Ramos (cell line): ENCODE measurements at regions not wholly inside any gene's neighbourhood (a gene's known extent, or its start where the extent isn't known, plus 50 kb on each side); places are given as distances from the start of the nearest gene placed in this dataset.

ENCODE experiments used
- in situ Hi-C: fragments of 300-500 bp; cut with MboI; formaldehyde crosslinking; loops from one replicate; pipeline ENCODE4 v1.14.3; 2022; ENCODE audit warnings: low sequenced_read_pairs; ENCODE audit not compliant: unreplicated experiment

DNA sequence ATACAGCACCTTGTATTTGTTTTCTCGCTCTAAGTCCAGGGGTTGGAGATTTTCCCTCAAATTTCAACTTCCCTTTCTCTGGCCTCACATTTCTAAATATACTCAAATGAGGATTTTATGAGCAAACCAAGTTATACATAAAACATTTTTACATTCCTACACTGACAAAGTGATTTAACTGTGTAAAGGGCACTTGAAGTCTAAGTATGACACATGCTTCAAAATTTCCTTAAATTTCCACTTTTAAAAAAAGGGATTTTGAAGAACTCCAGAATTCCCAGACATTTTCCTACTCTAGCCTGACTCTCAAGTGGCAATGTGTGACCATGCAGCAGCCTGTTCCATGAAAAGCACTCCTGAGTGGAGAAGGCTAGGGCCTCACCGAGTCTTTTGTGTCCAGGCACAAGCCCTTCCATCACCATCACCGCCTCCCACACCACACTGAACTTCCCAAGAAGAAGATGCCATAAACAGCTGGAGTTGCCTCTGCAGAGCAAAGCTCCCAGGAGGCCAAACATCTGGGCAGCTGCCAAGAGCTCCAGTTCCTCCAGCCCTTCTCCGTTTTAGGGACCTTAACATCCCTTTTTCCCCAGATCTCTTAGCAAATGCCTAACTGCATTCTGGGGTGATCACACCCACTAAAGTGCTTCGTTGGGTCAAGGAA is 68.9 kb downstream of the NCR2 start:
- in situ Hi-C loops = no loop called here

DNA sequence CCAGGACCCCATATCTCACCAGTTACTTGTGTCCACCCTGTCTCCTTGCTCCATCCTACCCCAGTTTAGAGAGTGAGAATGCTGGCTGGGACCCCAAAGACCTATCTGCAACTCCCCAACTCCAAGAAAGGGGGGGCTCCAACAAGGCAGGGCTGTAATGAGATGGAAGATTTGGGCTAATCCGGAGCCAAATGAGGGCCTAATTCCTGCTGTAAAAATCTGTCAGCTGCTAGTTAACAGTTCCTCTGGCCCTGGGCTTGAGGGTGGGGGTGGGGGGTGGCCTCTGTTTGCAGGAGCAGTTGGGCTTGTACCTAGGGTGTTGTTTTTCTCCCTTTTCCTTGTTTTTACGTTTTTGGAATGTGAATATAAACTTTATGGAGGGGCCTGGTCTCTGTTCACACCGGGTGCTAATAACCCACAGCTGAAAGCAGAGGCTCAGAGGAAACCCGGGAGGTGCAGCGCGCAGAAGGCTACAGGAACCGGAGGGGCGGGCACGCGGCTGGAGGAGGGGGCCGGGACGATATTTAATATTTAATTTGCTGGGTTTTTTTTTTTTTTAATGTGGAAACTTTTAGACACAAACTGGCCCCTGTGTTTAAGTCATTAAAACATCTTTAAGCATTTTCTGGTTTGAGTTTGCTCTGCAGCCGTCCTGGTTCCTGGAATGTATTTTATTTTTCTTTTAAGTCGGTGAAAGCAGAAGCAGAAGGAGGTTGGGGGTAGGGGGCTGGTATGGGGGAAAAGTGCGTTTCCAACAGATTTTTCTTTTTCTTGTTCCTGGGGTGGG is 70.7 kb downstream of the NCR2 start:
- in situ Hi-C loops = no loop called here

DNA sequence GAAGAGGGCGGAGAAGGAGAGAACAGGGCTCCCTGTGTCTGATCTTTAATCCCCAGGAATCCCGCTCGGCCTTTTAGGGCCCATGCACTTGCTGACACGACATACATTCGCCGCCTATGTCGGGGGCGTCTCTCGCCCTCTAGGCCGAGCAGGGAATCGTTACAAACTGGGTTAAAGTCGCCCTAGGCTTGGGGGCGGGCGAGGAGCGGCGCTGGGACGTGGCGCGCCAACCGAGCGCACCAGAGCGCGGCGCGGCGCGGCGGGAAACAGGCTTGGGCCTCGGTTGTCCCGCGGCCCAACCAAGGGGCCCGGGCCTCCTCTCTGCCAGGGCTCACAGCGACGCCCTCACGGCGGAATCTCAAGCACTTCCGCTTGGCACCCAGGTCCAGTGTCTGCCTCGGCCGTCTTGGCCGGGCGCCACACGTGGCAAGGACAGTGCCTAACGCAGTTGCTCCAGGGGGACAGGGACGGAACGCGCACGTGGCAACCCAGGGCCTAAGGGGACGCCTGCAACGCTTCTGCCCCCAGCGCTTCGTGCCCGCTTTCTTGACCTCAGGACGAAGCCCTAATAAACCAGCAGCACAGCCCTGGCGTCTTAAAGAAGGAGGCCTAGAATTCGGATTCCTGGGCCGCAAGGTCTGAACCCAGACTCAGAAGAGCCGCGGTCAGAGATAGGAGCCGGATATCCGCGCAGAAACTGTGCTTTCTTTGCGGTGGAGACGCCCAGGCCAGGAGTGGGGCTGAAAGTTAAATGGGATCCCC is 71.5 kb downstream of the NCR2 start:
- in situ Hi-C loops = no loop called here

GRCh38 chr6:41408576-41408975 is 73.2 kb downstream of the NCR2 start:
- in situ Hi-C loops = no loop called here

DNA sequence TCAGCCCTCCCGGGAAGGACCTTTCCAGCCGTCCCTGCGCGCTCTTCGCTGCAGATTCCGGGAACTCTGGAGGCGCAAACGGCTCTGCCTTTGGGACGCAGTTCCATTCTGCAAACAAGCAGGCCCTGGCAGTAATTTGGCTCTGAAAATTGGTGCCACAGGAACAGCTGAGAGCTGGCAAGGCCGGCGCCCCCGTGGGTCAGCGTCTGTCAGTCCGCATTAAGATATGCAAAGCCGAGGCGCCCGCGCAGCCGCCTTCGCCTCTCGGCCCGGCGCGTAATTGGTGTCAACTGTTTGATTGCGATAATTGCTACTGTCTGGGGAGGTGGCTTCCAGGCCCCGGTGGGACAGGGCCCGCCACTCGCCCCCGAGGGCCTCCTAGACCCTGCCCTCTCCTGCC is 73.6 kb downstream of the NCR2 start:
- in situ Hi-C loops = no loop called here

DNA sequence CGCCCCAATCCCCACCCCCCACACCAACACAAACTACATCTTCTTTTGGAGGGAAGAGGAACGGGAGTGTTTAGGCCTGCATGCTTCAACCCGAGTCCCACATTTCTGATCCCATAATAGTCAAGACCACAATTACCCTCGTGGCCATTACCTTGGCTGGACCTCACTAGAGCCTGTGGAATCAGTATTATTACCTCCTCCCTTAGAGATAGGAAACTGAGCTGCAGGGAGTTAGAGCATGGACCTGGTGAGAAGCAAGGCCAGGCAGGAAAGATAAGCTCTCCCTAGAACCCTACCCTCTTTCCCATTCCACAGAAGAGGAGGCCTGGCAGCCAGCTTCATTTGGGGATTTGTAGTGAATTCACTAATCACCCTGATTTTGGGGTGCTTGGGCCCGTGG is 74.1 kb downstream of the NCR2 start:
- in situ Hi-C loops = no loop called here

- in situ Hi-C loops = no loop called here
Observed at GRCh38 chr6:41411961-41412360, 76.6 kb downstream of the NCR2 start.

GRCh38 chr6:41413250-41413649 is 77.8 kb downstream of the NCR2 start:
- in situ Hi-C loops = no loop called here

GRCh38 chr6:41416501-41416837 is 81.1 kb downstream of the NCR2 start:
- in situ Hi-C loops = no loop called here

DNA sequence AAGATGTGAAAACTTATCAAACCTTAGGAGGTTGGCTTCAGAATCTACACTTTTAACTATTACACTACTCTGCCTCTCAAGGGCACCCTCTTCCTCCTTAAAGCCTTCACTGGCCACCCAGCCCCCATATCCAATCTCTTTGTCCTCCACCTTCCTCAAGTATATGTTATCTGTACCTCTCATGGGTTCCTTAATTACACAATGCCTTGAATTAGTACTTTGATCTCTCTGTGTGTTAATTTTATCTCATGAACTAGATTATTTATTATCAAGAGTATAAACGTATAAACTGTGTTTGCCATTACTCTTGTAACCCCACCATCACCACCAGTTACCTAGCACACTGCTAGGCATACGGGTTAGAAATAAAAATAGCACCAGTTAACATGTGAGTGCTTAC is 83.3 kb downstream of the NCR2 start:
- in situ Hi-C loops = no loop called here

DNA sequence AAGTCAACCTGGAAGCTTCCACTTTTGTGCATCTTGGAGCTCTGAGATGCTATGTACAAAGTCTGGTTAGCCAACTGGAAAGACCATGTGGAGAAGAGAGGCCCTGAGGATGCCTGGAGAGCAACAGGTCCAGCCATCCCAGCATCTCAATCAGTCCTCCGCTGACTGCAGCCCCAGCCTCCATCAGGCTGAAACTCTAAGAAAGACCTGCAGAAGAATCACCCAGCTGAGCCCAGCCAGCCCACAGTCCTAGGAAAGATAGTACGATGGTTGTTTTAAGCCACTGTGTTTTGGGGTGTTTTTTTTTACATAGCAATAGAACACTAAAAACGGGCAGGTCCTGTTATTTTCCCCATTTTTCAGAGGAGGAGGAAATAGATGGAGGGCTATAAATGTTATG is 84.0 kb downstream of the NCR2 start:
- in situ Hi-C loops = no loop called here

GRCh38 chr6:41420186-41420585 is 84.8 kb downstream of the NCR2 start:
- in situ Hi-C loops = loop anchor here (10.0 kb wide), 1 partner anchor 175 kb away; no protein-coding TSS in a partner anchor

GRCh38 chr6:41422161-41422560 is 86.8 kb downstream of the NCR2 start:
- in situ Hi-C loops = loop anchor here (10.0 kb wide), 1 partner anchor 173 kb away; no protein-coding TSS in a partner anchor

GRCh38 chr6:41423002-41423401 is 87.6 kb downstream of the NCR2 start:
- in situ Hi-C loops = loop anchor here (10.0 kb wide), 1 partner anchor 172 kb away; no protein-coding TSS in a partner anchor

- in situ Hi-C loops = loop anchor here (10.0 kb wide), 1 partner anchor 170 kb away; no protein-coding TSS in a partner anchor
Observed at GRCh38 chr6:41424370-41425058, 89.1 kb downstream of the NCR2 start.

DNA sequence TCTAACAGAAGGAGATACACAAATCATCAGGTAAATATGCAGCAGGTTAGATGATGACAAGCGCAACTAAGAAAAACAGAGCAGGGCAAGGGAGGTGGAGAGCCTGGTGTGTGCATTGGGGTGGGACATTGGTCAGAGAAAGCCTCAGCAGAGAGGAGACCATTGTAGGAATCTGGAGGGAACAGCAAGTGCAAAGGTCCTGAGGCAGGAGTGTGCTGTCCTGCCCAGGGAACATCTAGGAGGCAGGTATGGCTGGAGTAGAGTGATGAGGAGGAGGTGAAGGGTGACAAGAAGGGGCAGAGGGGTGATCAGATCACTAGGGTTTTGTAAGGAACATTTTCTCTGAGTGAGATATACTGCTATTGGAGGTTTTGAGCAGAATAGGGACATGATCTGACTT is 90.1 kb downstream of the NCR2 start:
- in situ Hi-C loops = loop anchor here (10.0 kb wide), 1 partner anchor 169 kb away; no protein-coding TSS in a partner anchor

DNA sequence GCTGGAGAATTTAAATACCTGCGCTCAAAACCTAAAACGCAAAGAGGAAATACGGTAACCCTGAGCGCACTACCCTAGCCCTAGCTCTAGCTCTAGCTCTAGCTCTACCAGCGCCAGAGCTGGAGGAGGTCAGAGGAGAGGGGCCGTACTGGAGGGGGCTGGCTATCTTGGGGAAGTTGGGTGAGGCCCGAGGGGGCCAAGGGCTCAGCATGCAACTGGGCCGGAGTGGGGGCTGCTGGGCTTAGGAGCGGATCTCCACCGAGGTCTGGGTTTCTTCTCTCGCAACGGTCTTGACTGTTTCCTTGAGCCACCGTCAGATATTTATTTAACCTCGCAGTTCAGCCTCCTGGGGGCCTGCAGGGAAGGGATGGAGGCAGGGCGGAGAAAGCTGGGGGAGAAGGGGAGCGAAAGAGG is 91.0 kb downstream of the NCR2 start:
- in situ Hi-C loops = loop anchor here (10.0 kb wide), 1 partner anchor 168 kb away; no protein-coding TSS in a partner anchor

DNA sequence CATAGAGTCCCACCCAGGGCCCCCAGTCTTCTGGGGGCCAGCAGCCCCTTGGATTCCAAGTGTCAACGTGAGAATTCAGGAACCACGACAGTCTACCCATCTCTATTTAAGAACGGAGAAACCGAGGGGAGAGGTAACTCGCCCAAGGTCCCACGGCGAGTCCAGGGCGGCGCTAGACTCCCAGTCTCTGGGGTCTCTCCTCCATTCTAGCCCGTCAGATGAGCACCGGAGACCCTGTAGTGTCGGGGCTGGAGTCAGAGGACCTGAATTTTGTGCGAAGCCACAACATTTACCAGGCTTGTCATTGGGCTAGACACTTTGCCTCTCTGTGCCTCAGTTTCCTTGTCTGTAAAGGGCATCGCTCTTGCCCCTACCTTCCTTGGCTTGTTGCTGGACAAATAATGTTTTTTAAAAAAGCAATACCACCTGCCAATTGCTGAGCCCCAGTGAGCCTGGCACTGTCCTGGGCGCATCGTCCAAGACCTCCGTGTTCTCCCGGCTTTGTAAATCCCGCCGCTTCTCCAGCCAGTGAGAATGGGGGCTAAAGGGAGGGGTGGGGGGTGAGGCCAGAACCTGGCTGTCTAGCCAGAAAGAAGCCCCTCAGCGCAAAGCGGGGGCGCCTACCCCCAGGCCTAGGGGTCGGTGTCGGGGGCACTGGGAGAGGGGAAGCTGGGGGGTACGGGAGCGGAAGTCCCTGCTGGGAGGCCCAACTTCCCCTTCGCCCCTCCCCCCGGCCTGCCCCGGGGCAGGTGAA is 91.7 kb downstream of the NCR2 start:
- in situ Hi-C loops = loop anchor here (10.0 kb wide), 1 partner anchor 168 kb away; no protein-coding TSS in a partner anchor

DNA sequence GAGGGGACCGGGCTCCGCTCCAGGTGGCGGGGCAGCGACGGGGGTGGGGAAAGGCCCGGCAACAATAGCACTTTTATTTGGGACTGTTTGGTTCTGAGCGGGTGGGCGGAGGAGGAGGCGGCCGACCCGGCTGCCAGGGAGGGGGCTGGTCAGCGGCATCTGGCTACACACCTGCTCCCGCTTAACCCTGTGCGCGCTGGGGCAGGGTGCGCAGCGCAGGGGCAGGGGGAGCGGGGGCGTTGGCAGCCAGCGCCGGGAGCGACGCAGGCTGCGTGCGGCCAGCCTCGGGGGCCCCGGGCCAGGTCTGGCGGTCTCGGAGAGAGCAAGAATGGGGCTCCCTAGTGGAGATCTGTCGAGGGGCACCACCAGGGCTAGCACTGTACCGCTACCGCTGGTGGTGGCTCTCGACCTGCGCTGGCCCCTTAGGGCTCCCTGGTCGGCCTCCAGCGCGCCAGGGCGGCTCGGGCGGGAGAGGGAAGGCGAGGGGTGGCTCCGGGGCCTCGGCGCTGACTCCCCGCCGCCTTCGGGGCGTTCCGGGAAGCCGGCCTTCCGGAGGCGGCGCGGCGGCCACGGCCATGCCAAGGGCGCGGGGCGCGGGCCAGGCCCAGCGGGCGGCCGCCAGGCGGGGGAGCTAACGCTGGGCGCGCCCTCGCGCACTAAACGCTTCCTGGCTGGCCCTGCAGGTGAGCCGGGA is 92.4 kb downstream of the NCR2 start:
- in situ Hi-C loops = loop anchor here (10.0 kb wide), 1 partner anchor 167 kb away; no protein-coding TSS in a partner anchor
